ENCODE measurements at regions not wholly inside any gene's neighbourhood (a gene's known extent, or its start where the extent isn't known, plus 50 kb on each side); places are given as distances from the start of the nearest gene placed in this dataset.
A peak's percentile ranks its signal among the peaks of the same experiment; 100 is the strongest.

DNA sequence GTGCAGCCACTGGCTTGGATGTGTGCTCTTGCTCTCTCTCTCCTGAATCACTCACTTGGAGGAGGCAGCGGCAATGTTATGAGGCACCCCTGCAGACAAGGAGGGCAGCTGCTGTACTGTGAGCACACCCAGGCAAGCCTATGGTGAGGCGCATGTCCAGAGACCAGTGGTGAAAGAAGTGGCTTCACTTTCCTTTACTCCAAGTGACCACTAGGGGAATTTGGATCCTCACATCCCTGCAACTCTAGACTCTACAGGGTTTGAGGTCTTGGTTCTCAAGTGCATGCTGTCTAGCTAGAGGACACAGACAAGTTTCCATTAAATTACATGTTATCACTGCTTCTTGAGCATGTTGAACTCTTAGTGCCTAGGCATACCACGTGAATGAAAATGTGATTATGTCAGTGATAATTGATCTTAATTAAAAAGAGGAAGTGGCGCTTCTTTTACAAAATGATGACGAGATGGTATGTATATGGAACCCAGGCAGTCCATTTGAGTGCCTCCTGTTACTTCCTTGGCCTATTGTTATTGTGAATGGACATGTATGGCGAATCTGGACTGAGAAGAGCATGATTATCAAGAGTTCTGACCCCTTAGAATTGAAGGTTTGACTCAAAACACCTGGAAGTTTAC, 181.0 kb upstream of the CDH2 start:
- H3K27ac ChIP-seq, result no peak overlapping the region
- peak; percentile 43 for TF ChIP-seq CTCF (IDR thresholded peaks at IDR 0.05)
- no peak for TF ChIP-seq ZFX (IDR thresholded peaks at IDR 0.05; ENCODE audit: borderline replicate concordance)

DNA sequence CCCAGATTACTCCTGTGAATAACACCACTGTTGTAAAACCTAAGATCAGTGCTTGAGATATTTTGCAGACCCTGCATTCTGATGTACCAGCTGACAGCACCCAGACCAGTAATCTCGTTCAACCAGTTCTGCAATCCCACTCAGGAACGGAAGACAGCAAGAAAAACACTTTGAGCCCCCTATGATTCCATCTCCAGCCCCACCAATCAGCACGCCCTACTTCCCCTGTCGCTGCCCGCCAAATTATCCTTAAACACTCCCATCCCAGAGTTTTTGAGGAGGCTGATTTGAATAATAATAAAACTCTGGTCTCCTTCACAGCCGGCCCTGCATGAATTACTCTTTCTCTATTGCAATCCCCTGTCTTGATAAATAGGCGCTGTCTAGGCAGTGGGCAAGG, 173.9 kb upstream of the CDH2 start:
- H3K27ac ChIP-seq, result no peak overlapping the region
- TF ChIP-seq CTCF (IDR thresholded peaks at IDR 0.05) (no peak), ZFX (IDR thresholded peaks at IDR 0.05; ENCODE audit: borderline replicate concordance) (no peak)

DNA sequence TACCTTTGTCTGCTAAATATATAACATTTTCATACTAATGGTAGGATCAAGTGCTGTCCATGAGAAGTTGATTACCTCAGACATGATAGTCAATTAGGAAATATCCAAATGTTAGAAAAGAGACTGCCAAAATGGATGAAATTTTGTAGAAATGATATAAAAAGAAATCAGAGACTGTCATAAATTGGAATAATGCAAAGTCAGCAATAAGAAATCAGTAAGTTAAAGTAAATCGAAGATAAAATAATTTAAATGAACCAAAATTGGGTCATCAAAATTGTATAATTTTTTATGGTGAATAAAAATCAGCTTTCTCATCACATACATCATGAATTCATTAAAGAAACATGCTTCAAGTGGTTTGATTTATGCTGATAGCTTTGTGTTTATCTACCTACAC, 165.3 kb upstream of the CDH2 start:
- TF ChIP-seq CTCF (IDR thresholded peaks at IDR 0.05), result no peak
- TF ChIP-seq ZFX (IDR thresholded peaks at IDR 0.05; ENCODE audit: borderline replicate concordance), result no peak

DNA sequence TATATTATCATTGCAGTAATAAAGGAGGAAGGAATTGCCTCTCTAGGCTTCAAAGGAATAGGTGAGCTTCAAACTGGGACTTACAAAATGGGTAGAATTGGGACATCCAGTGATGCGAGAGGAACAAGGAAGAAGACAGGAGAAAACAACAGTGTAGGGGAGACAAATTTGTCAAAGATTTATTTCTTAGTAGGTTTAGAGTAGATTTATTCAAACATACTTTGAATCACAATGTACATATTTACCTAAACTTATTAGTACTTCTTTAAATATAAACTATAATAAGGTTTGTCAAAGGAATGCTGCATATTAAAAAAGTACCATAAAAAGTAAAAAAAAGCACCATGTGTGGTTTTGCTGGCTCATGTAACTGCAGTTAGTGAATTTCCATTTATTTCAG, 161.4 kb upstream of the CDH2 start:
- TF ChIP-seq CTCF (IDR thresholded peaks at IDR 0.05) (no peak), ZFX (IDR thresholded peaks at IDR 0.05; ENCODE audit: borderline replicate concordance) (no peak)
- no peak overlapping the region for H3K27ac ChIP-seq

More for the DNA sequence above, 165.3 kb upstream of the CDH2 start:
- no peak overlapping the region for H3K27ac ChIP-seq

GRCh38 chr18:28334516-28334915, 157.6 kb upstream of the CDH2 start:
- H3K27ac ChIP-seq, result no peak overlapping the region
- TF ChIP-seq CTCF (IDR thresholded peaks at IDR 0.05), result no peak
- TF ChIP-seq ZFX (IDR thresholded peaks at IDR 0.05; ENCODE audit: borderline replicate concordance), result no peak

- TF ChIP-seq ZFX (IDR thresholded peaks at IDR 0.05; ENCODE audit: borderline replicate concordance) (no peak), CTCF (IDR thresholded peaks at IDR 0.05) (no peak)
Measured at GRCh38 chr18:28332071-28332470, 155.1 kb upstream of the CDH2 start.

GRCh38 chr18:28331551-28331950, 154.6 kb upstream of the CDH2 start:
- TF ChIP-seq ZFX (IDR thresholded peaks at IDR 0.05; ENCODE audit: borderline replicate concordance), result no peak
- TF ChIP-seq CTCF (IDR thresholded peaks at IDR 0.05), result no peak
- no peak overlapping the region for H3K27ac ChIP-seq

More at GRCh38 chr18:28332071-28332470, 155.1 kb upstream of the CDH2 start:
- H3K27ac ChIP-seq, result no peak overlapping the region
